NCI-H446 (cell line): ENCODE measurements at regions not wholly inside any gene's neighbourhood (a gene's known extent, or its start where the extent isn't known, plus 50 kb on each side); places are given as distances from the start of the nearest gene placed in this dataset.
A peak's percentile ranks its signal among the peaks of the same experiment; 100 is the strongest.
"Not testable (repeated sequence)": the region's sequence is repeated elsewhere in the genome, so short reads cannot be mapped to it uniquely, and the experiment has no call there.

Experiments
- DNase-seq, 2 experiments: peaks; one replicate each; lab custom pipeline; 2025; lab: John Stamatoyannopoulos, UW

DNA sequence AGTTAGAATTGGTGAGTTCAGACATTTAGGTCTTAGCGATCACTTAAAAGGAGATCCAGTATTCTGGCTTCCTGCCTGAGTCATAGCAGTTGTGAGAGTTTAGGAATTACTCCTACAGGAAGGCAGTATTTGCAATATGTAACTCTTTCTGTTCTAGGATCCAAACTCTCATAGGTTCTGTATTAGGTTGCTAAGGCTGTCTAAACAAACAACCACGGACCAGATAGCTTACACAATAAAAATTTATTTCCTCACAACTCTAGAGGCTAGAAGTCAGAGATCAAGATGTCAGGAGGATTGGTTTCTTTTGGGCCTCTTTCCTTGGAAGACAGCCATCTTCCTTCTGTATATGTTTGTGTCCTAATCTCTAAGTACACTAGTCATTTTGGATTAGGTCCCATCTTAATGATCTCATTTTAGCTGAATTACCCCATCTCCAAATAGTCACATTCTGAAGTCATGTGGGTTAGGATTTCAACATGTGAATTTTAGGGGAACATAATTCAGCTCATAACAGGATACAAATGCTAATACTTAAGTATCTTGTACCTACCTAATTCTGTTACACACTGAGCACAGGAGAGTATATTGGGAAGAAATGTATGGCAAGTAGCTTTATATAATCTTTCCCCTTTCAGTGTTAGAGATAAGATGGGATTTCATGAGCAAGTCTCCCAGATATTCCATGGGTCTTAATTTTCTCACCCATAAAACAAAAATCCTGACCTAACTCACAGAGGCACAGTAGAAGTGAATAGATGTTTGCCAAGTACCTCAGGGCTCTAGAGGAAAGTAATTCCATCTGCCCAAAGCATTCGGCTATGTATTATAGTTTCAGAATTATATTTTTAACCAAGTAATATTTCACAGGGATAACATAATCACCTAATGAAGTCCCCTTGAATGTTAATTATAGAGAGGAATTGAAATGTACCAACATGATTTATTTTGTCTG lies 144.4 kb downstream of the PTBP2 start:
- DNase-seq, result peak in 1 of 2 experiments; percentile 42

DNA sequence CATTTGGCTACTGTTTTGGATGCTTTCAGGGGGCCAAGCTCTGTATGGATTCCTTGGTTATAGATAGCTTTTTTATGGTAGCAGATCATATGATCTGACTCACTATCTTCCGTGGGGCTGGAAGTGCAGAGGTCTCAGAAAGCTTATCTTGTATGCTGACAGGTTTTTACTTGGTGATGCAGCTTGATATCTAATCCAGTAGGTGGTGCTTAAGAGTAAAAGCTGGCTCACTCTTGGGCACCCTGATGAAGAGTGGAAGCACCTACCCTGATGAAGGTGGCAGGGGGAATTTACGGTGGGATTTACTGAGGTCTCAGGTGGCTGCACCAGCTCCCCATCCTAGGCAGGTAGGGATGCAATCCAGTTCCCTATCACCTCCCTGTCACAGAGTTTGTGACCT lies 151.2 kb downstream of the PTBP2 start:
- no peak for DNase-seq

DNA sequence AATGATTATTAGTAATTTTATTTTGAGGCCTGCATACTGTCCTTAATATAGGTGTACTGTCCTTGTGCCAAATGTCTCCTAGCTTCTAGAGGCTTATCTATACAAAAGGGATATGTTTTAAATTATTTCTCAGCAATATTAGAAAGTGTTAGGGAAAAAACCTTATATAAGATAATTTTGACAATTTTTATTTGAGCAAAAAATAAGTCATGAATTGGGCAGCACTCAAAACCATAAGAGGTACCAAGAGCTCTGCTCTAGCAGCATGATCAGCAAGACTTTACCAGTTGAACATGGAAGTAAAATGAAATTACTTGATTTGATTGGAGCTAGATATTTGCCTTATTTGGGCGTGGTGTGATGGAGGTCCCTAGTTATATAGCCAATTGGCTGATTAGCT lies 157.1 kb downstream of the PTBP2 start:
- DNase-seq, result no peak

DNA sequence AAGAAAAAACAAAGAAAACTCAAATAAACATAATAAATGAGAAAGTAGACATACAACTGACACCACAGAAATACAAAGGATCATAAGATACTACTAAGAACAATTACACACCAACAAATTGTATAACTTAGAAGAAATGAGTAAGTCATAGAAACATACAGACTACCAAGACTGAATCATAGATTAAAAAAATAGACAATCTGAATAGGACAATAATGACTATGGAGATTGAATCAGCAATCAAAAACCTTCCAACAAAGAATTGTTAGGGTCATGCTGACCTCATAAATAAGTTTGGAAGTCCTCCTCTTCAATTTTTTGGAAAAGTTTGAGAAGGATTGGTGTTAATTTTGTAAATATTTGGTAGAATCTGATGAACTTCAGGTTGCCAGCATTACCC lies 159.0 kb downstream of the PTBP2 start:
- DNase-seq, result no peak

DNA sequence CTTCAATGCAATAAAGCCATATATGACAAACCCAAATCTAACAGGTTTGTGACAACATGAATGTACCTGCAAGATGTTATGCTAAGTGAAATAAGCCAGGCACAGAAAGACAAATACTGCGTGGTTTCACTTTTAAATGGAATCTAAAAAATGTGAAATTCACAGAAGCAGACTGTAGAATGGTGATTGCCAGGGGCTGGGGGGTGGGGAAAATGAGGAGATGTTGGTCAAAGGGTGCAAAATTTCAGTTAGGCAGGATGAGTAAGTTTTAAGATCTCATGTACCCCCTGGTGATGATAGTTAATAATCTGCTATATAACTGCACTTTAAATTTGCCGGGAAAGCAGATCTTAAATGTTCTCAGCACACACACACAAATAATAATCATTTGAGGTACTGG lies 160.5 kb downstream of the PTBP2 start:
- DNase-seq, result no peak

DNA sequence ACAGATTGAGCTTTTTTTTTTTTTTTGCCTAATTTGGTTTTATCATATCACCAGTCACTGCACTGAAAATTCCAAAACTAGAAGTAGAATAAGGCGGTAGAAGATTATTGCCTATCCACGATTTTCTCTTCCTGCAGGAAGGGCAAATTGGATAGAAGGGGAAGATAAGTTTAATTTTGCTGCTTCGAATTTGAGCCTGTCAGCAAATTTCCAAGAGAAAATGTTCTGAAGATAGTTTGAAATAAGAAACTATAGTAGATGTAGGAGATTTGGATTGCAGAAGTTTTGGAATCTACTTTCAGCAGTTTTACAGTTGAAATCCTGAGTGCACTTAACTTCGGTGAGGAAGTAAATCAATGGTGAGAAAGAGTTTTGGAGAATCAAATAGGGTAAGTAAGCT lies 164.9 kb downstream of the PTBP2 start:
- no peak for DNase-seq

DNA sequence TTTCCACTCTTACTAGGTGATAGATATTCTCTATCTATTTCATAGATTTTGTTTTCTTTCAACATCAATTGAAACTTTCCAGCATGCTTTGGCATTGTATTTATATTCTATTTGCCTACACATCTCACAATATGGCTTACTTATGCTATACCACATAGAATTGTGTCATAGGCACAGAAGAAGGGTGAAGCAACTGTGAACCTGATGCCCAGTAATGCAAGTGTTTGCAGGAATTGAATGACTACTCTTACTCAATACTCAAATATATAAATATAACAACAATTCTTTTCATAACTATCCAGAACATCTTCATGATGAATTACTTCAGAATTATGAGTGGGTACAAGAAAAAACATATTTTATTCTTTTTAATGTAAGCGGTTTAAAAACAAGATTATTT lies 165.9 kb downstream of the PTBP2 start:
- DNase-seq, result no peak

DNA sequence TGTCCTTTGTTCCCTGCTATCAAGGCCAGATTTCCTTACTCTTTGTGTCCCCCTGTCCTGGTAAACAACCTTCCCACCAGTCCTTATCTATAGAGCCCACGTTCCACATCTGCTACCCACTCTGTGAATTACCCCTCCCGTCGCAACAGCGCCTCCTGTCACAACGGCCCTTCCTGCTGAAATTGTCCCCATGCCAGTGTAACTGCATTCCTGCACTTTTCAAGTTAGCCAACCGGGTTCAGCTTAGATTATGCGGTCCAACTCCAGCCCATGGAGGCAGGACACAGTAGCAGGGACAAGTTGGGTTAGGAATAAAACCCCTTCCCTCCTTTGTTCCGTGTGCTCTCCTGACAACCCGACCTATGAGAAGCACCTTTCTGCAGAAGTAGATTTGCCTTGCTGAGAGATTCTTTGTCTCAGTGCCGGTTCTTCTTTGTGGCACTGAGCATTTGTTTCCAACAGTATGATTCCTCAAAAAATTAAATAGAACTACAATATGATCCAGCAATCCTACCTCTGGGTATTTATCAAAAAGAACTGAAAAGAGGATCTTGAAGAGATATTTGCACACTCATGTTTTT lies 180.3 kb downstream of the PTBP2 start:
- DNase-seq, result no peak

DNA sequence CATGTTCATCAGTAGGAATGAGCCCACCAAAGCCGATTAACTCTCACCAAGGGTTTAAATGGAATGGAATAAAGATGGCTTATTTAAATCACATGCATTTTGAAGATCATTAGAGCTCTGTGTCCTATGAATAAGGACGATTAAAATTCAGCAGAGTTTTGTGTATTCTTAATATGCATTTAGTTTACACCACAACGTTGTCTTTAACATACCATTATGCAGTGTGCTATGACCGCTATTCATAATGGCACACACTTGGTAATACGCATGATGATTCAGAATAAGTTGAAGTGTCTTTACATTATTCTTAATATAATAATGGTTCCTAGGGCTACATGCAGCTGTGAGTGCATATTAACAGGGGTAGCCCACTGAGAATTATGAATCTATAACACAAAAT lies 190.7 kb downstream of the PTBP2 start:
- DNase-seq, result no peak

DNA sequence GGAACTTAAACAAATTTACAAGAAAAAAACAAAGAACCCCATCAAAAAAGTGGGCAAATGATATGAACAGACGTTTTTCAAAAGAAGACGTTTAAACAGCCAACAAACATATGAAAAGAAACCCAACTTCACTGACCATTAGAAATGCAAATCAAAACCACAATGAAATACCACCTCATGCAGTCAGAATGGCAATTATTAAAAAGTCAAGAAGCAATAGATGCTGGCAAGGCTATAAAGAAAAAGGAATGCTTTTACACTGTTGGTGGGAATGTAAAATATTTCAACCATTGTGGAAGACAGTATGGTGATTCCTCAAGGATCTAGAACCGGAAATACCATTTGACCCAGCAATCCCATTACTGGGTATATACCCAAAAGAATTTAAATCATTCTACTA lies 194.1 kb downstream of the PTBP2 start:
- DNase-seq, result not testable (repeated sequence)

DNA sequence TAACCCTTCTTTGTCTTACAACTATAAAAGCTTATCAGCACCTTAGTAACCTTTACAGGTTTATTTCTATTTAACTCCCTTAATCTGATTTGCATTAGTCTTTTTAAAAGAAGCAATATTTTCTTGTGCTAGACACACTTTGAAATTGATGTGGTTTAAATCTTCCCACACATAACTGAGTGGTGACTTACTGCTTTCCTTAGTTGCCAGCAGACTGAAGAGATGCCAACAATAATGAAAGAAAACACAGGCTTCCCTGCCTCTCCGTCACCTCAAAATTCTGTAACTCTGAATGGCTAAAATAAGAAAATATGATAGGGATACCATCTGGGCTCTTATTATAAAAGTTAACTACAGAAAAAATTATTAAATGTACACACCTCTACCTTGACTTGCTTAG lies 196.8 kb downstream of the PTBP2 start:
- no peak for DNase-seq

DNA sequence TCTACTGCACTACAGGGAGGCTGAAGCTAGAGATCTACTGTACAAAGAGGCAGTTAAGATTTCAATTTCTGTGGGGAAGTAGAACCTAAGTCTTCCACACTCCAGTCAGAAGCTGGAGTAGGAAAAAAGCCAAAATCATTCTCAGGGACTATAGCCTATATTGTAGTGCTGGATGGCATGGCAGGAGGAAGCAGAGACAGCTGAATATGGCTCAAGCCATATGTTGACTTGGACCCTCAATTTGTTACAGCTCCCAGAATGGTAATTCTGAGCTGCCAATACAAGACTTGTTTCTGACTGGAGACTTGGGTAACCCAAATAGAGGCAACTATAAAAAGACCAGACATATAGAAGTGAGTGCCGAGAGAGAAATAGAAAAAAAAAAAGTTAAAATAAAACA lies 200.6 kb downstream of the PTBP2 start:
- DNase-seq, result peak in 1 of 2 experiments; percentile 40

DNA sequence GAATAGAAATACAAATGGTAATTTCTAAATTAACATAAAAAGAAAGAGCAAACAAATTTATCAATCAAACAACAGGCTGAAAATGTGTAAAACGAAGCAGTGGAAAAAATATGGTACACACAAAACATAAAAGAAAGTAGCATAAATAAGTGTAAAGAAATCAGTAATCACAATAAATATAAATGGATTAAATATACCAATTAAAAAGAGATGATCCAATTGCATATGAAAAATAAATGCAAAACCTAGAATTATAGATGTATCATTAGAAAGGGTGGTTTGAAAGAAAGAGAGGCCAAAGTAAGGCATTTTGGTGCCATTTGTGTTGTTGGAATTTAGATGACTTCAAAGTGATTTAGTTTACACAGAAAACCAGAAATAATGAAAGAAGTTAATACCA lies 202.2 kb downstream of the PTBP2 start:
- no peak for DNase-seq

DNA sequence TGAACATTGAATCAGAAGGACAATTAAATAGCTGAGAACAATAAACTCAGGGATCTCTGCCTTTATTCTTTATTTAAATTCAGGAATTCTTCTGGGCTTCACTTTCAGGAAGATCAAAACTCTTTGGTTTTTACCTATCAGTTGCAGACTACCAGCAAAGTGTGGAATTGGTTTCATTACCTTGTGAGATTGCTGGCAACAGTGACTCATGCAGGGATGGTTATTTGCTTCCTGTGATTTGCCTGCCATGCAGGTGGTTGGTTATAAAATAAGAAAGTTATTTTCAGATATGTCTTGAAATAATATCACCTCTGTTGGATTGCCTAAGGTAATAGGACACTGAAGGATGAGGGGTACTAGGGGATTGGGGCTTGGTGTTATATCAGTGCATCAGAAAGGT lies 204.6 kb downstream of the PTBP2 start:
- DNase-seq, result no peak

DNA sequence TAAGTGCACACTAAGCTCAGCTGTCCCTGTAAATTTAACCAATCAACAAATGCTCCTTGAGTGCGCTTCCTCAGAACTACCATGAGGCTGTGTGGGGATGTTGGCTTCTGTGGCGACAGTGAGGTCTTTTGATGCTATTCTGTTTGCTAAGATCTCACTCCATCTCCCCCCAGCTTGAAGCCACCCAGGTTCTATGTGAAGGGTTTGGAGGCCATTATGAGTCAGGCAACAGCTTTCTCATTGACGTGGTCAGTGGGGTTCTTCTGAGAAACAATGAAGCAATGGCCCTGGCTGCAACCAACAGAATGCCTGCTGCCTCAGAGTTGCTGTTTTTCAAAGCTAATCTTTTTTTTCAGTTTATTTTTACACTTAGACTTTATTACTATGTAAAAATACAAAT lies 205.5 kb downstream of the PTBP2 start:
- DNase-seq, result no peak

DNA sequence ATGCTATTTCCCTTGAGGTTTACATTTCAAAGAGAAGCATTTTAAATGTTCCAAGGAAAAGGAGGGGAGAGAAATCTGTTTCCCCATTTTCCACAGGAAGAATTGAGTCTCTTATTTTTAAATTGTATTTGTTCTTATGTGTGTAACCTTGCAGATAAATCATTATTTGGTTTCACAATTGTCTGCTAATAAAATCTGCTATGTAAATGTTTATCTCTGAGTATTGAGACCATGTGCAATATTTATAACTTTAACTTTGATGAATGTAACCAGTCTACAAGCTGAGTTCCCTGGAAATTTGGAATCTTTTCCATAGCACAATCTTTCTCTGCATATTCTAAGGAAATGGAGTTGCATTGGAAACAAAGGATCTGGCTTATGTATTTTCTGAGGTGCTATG lies 209.6 kb downstream of the PTBP2 start:
- no peak for DNase-seq

DNA sequence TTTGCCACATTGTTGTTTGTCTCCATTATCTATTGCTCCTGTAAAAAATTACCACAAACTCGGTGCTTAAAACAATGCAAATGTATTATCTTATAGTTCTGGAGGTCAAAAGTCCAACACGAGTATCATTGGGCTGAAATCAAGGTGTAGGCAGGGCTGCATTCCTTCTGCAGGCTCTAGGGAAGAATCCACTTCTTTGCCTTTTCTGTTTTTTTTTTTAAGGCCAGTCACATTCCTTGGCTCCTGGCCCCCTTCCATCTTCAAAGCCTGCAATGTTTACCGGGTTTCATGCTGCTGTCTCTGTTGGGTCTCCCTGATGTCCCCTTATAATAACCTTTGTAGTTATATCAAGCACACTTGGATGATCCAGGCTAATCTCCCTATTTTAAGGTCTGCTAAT lies 212.7 kb downstream of the PTBP2 start:
- peak in 1 of 2 experiments; percentile 16 for DNase-seq

DNA sequence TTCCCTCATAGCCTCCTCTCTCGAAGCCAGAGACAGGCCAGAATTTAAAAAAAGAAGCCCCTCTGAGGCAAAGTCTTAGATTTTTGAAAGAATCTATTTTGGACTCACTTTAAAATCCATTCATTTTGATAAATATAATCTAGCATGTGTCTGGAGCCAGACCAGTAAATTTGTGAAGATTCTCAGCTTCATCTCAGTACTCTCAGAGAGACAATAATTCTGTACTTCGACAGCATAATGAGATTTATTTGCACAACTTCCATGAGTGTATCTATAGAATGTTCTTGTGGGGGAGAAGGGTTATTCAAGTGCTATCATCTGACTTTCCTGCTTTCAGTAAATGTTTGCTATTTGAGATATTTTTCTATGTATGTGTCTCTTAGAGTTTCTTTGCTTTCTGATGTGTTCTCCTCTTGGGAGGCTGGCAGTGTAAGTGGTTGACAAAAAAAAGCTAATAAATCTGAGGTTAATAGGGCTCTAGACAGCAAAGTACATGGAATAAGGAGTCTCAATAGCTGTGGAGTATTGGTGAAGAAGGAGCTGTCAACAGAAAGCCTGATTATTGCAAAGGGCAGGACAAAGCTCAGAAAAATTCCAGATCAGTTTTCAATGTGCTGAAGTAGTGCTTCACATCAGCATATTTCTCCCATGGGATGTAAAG lies 223.0 kb downstream of the PTBP2 start:
- no peak for DNase-seq

DNA sequence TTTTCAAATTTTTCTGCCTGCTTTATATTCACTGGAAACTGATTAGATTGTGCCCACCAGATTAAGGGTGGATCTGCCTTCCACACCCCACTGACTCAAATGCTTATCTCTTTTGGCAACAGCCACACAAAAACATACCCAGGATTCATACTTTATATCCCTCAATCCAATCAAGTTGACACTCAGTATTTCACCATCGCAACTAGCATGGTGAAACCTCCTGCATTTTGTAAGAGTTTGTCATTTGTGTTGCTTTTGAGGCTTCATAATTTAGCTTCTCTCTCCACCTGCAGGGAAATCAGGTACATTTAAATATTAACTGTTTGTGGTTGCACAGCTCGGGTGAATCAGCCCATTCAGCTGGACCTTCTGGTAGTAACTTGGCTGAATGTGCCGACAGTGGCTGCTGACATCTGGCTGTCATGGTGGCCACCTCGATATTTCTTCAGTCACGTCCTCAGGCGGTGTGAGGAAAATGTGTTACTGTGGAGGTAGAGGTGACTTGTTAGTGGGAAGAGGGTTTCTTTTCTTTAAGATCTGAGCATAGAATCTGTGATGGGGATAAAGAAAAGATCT lies 224.0 kb downstream of the PTBP2 start:
- no peak for DNase-seq

DNA sequence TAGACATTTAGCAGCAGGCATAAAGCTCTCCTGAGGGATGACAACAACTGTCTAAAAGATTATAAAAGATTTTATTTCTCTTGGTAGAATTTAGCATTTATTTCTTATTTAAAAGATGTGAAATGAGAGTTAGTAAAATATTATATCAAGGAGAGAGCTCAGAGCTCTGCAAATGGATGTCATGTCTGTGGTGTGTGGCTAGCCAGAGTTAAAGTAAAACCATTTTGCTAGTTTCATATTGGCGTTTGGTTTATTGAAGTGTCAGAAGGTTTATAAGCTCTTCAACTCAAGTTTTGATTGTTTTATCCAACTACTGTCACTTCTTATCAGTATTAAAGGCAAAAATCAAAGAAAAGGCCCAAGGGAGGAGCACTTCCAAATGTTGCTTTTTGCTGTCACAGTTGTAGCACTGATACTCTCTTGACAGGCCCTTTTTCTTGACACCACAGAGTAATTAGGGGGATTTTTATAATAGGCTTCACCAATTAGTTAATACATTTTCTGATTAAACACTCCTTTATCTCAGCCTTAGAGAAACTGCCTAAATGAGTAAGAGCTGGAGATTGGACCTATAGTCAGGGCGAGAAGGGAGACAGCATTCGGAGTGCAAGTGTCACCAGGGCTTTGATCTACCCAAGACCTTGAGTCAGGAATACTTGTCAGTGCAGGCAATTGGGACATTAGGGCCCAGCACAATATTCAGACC lies 233.9 kb downstream of the PTBP2 start:
- DNase-seq, result no peak

DNA sequence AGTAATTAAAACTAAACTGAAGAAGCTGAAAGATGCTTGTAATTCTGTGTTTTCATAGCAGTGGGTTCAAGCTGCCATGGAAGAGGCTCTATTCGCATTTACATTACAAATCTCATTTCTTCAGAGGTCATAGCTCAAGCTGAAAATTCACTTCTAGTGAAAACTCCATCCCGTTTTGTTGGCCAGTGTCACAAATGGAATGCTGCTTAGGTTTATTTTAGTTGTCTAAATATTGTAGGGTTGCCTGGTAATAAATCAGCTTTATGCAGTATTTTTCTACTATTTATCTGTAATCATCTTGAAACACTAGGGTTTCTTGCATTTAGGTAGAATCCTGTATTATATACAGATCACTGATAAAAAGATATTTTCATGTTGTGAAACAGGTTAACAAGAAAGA lies 240.6 kb downstream of the PTBP2 start:
- no peak for DNase-seq

DNA sequence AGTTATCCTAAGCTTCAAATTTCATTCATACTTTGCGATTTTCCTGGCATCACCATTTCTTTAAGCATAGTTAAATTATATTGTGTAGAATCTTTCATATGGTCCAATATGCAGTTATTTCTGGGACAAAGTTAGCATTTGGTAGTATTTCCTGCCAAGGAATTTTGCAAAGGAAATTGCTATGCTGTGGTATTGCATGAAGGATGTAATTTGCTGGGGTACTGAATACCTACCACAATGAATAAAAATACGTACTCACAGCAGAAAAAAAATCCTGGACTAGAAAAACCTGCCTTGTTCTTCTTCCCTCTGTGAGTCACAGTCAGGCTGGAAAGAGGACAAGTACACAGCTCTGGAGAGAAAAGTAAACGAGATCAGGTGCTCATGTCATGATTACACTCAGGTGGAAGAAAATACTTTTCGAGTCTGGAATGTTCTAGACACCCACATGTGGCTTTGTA lies 241.2 kb downstream of the PTBP2 start:
- no peak for DNase-seq
